ENCODE measurements at regions not wholly inside any gene's neighbourhood (a gene's known extent, or its start where the extent isn't known, plus 50 kb on each side); places are given as distances from the start of the nearest gene placed in this dataset.

DNA sequence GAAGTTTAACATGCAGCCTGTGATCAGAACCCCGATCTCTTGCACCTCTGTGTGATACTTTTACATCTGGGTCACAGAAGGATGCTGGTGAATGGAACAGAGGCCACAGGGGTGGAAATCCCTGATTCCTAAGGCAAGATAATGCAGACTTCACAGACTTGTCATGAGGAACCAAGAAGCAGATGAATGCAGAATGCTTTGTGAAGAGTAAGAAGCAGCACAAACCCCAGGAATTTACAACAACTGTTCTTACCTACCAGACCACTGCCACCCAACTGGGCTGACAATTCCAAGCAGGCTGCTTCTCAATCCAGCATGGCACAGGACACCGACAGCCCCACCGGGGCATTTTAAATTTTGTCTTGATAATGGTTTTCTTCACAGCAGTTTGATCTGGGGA lies 113.2 kb upstream of the CD93 start:
- TF ChIP-seq EZH2 (IDR thresholded peaks at IDR 0.05): no peak
- no peak for TF ChIP-seq POLR2AphosphoS5 (IDR thresholded peaks at IDR 0.05; ENCODE audit: borderline replicate concordance, low read depth, low read length)
- TF ChIP-seq FOXP2 (optimal IDR thresholded peaks at IDR 0.05; ENCODE audit: control extremely low read depth, extremely low read length, insufficient read depth): no peak

Measured in SK-N-MC (cell line).